ENCODE measurements at regions not wholly inside any gene's neighbourhood (a gene's known extent, or its start where the extent isn't known, plus 50 kb on each side); places are given as distances from the start of the nearest gene placed in this dataset.

DNA sequence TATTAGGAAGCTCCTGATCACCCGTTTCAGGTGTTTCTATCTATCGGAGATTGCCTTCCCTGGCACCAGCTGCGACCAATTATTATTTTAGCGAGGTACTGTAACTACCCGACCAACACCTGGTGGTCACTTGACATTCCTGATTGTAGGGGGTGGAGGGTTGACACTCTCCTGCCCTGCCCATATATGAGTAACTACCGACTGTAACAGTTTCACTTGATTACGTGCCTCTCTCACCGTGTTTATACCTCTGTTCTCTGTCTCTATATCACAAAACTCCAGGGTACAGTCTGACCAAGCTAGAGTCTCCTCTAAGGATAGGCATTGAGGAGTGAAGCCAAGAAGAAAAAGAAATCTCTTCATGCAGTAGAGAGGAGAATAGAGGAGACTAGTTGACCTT lies 268.0 kb upstream of the LRATD1 start:
- no peaks in the 10 kb centered on the region for H3K36me3 ChIP-seq (replicated peaks)
- TF ChIP-seq, protein P1, sequence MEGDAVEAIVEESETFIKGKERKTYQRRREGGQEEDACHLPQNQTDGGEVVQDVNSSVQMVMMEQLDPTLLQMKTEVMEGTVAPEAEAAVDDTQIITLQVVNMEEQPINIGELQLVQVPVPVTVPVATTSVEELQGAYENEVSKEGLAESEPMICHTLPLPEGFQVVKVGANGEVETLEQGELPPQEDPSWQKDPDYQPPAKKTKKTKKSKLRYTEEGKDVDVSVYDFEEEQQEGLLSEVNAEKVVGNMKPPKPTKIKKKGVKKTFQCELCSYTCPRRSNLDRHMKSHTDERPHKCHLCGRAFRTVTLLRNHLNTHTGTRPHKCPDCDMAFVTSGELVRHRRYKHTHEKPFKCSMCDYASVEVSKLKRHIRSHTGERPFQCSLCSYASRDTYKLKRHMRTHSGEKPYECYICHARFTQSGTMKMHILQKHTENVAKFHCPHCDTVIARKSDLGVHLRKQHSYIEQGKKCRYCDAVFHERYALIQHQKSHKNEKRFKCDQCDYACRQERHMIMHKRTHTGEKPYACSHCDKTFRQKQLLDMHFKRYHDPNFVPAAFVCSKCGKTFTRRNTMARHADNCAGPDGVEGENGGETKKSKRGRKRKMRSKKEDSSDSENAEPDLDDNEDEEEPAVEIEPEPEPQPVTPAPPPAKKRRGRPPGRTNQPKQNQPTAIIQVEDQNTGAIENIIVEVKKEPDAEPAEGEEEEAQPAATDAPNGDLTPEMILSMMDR (IDR thresholded peaks at IDR 0.05; ENCODE audit: low read depth, low read length, missing control alignments), result no peak

DNA sequence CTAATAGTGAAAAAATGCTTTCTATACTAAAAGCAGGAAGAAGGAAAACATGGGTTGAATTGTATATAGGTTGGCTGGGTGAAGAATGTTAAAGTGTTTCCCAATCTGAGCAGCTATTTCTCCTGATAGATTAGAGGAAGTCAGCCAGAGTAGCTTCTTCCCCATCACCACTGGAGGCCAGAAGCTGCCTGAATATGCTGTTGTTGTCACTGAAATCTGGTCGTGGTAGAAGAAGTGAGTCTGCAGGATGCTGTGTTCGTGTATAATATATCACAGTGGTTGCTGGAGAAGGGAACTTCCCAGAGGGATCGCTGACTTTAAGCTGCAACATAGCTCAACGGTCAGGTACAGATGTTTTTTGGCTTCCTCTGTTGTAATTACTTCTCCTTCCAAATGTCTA lies 247.5 kb upstream of the LRATD1 start:
- in situ Hi-C loops (cut with HindIII; ENCODE audit: low pct_ligation_motif_present, low sequenced_read_pairs), result no loop called here
- no peak overlapping the region for H3K27ac ChIP-seq
- no peak overlapping the region for H3K4me3 ChIP-seq (ENCODE audit: low read depth, low read length)
- TF ChIP-seq, protein P1 (IDR thresholded peaks at IDR 0.05; ENCODE audit: low read depth, low read length, missing control alignments), result no peak
- no peak for DNase-seq
- no peaks in the 10 kb centered on the region for H3K27me3 ChIP-seq (replicated peaks)
- H3K36me3 ChIP-seq (replicated peaks), result no peaks in the 10 kb centered on the region

More for the DNA sequence above, 268.0 kb upstream of the LRATD1 start:
- Histone ChIP-seq H3K4me3 (ENCODE audit: low read depth, low read length) (no peak overlapping the region), H3K27me3 (replicated peaks) (no peaks in the 10 kb centered on the region), H3K27ac (no peak overlapping the region)
- in situ Hi-C loops (cut with HindIII; ENCODE audit: low pct_ligation_motif_present, low sequenced_read_pairs), result no loop called here
- no peak for DNase-seq

DNA sequence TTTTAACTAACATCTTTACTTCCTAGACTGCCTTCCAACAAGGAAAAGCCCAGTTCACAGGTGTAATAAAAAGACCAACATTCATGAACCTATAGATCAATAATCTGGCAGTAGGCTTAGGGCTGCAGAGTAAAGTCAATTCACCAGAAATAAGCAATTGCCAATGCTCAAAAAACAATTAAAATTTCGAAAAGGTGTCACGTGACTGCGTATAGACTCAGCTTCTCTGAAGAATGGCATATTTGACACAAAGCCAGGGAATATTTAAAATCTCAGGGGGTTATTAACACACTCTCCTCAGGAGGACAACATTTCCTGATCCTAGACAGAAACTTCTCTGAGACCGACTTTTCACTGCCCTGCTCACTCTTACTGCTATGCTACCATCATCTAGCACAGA lies 245.2 kb upstream of the LRATD1 start:
- DNase-seq, result no peak
- Histone ChIP-seq H3K27me3 (replicated peaks) (no peaks in the 10 kb centered on the region), H3K36me3 (replicated peaks) (no peaks in the 10 kb centered on the region), H3K27ac (no peak overlapping the region), H3K4me3 (ENCODE audit: low read depth, low read length) (no peak overlapping the region)
- in situ Hi-C loops (cut with HindIII; ENCODE audit: low pct_ligation_motif_present, low sequenced_read_pairs), result no loop called here
- TF ChIP-seq, protein P1 (IDR thresholded peaks at IDR 0.05; ENCODE audit: low read depth, low read length, missing control alignments), result no peak

GRCh38 chr2:14388724-14389123 lies 243.8 kb upstream of the LRATD1 start:
- Histone ChIP-seq H3K36me3 (replicated peaks) (no peaks in the 10 kb centered on the region), H3K27ac (no peak overlapping the region), H3K27me3 (replicated peaks) (no peaks in the 10 kb centered on the region), H3K4me3 (ENCODE audit: low read depth, low read length) (no peak overlapping the region)
- TF ChIP-seq, protein P1 (IDR thresholded peaks at IDR 0.05; ENCODE audit: low read depth, low read length, missing control alignments), result no peak
- no peak for DNase-seq
- in situ Hi-C loops (cut with HindIII; ENCODE audit: low pct_ligation_motif_present, low sequenced_read_pairs), result no loop called here

- no peak overlapping the region for H3K4me3 ChIP-seq (ENCODE audit: low read depth, low read length)
- no peaks in the 10 kb centered on the region for H3K36me3 ChIP-seq (replicated peaks)
- H3K27ac ChIP-seq, result no peak overlapping the region
- TF ChIP-seq, protein P1 (IDR thresholded peaks at IDR 0.05; ENCODE audit: low read depth, low read length, missing control alignments), result no peak
- no peak for DNase-seq
- no peaks in the 10 kb centered on the region for H3K27me3 ChIP-seq (replicated peaks)
- in situ Hi-C loops (cut with HindIII; ENCODE audit: low pct_ligation_motif_present, low sequenced_read_pairs), result no loop called here
Observed at GRCh38 chr2:14396533-14397083, 235.9 kb upstream of the LRATD1 start.

DNA sequence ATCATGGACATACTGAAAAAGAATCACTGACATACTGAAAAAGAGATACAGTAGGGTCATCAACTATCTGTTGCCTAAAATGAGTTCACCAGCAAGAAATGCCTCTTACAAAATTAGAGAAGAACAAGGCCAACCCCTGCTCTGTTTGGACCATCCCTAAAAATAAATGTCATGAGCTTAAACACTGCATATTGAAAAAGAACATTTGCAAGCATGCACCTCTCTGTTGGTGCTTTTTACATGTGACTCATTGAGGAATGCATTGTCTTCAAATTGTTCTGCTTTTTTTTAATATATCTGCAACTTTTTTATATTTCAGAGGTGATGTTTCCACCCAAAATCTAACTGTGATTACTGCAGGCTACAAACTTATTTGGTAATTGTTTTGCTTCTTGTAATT lies 233.9 kb upstream of the LRATD1 start:
- no peak overlapping the region for H3K27ac ChIP-seq
- TF ChIP-seq, protein P1 (IDR thresholded peaks at IDR 0.05; ENCODE audit: low read depth, low read length, missing control alignments), result no peak
- no peaks in the 10 kb centered on the region for H3K27me3 ChIP-seq (replicated peaks)
- H3K36me3 ChIP-seq (replicated peaks), result no peaks in the 10 kb centered on the region
- no peak for DNase-seq
- H3K4me3 ChIP-seq (ENCODE audit: low read depth, low read length), result no peak overlapping the region
- in situ Hi-C loops (cut with HindIII; ENCODE audit: low pct_ligation_motif_present, low sequenced_read_pairs), result no loop called here

All from brain microvascular endothelial cell (primary cell).